ENCODE measurements at regions not wholly inside any gene's neighbourhood (a gene's known extent, or its start where the extent isn't known, plus 50 kb on each side); places are given as distances from the start of the nearest gene placed in this dataset.

DNA sequence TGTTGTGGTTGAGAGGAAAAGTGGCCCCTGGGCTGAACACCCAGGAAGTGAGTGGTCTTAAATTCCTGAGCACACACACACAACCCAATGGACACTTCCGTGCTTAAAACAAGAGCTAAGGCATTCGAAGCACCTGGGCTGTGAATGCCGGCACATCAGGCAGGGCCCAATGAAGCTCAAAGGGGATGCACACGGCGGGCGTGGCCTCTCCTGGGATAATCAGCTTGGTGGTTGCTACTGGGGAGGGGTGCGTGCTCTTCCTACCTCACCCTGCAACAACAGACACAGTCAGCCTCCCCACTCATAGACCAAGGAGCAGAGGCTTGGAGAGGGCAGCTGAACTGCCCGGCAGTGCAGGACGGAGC, 115.0 kb upstream of the TCERG1L start:
- no peak overlapping the region for H3K4me3 ChIP-seq (ENCODE audit: low read length)
- no peak overlapping the region for H3K27ac ChIP-seq (ENCODE audit: low read length)
- no peak overlapping the region for H3K9ac ChIP-seq (ENCODE audit: low read length)
- no peaks in the 10 kb centered on the region for H3K9me3 ChIP-seq (ENCODE audit: control insufficient read depth, low read depth, low read length)
- H3K4me1 ChIP-seq (ENCODE audit: control insufficient read depth, low read depth, low read length) = no peaks in the 10 kb centered on the region
- no peaks in the 10 kb centered on the region for H3K27me3 ChIP-seq (ENCODE audit: control insufficient read depth, insufficient read depth, low read length)
- no peaks in the 10 kb centered on the region for H3K36me3 ChIP-seq (ENCODE audit: control insufficient read depth, low read depth, low read length)

DNA sequence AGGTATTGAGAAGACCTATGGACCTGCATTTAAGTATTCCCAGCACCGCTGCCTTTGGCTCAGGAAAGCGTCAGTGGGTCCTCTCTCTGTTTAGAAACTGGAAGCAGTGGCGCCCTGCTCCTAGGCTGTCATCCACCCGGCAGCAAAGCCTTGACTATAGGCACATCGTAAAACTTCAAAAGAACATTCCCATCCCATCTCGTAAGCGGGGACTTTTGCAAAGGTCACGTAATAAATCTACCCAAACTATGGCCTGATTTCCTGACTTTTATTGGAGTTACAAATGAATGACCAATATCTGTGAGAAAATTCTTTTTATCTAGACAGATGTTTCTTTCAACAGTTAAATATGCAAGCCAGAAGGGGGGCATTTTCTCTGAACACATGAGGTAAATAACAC, 115.8 kb upstream of the TCERG1L start:
- Histone ChIP-seq H3K4me1 (ENCODE audit: control insufficient read depth, low read depth, low read length) (no peaks in the 10 kb centered on the region), H3K27me3 (ENCODE audit: control insufficient read depth, insufficient read depth, low read length) (no peaks in the 10 kb centered on the region), H3K27ac (ENCODE audit: low read length) (no peak overlapping the region), H3K9me3 (ENCODE audit: control insufficient read depth, low read depth, low read length) (no peaks in the 10 kb centered on the region), H3K4me3 (ENCODE audit: low read length) (no peak overlapping the region), H3K36me3 (ENCODE audit: control insufficient read depth, low read depth, low read length) (no peaks in the 10 kb centered on the region), H3K9ac (ENCODE audit: low read length) (no peak overlapping the region)

DNA sequence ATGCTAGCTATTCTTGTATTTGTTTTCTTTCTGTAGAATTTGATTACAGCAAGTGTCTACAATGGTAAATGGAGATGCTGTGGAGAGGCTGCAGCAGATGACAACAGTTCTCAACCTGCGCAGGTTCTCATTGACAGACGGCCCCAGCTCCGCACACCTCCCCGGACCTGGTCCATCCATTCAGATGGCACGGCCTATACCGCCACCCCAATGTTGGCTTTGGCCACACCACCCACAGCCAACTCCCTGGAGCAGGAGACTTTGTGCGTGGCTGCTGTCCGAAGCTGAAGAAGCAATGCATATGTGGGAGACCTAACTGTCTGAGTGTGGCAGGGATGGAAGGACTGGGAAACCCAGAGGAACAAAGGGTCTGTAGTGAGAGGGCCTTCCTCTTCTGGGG, 116.4 kb upstream of the TCERG1L start:
- no peak overlapping the region for H3K27ac ChIP-seq (ENCODE audit: low read length)
- H3K9me3 ChIP-seq (ENCODE audit: control insufficient read depth, low read depth, low read length) = no peaks in the 10 kb centered on the region
- H3K4me1 ChIP-seq (ENCODE audit: control insufficient read depth, low read depth, low read length) = no peaks in the 10 kb centered on the region
- H3K4me3 ChIP-seq (ENCODE audit: low read length) = no peak overlapping the region
- H3K9ac ChIP-seq (ENCODE audit: low read length) = no peak overlapping the region
- H3K27me3 ChIP-seq (ENCODE audit: control insufficient read depth, insufficient read depth, low read length) = no peaks in the 10 kb centered on the region
- H3K36me3 ChIP-seq (ENCODE audit: control insufficient read depth, low read depth, low read length) = no peaks in the 10 kb centered on the region

DNA sequence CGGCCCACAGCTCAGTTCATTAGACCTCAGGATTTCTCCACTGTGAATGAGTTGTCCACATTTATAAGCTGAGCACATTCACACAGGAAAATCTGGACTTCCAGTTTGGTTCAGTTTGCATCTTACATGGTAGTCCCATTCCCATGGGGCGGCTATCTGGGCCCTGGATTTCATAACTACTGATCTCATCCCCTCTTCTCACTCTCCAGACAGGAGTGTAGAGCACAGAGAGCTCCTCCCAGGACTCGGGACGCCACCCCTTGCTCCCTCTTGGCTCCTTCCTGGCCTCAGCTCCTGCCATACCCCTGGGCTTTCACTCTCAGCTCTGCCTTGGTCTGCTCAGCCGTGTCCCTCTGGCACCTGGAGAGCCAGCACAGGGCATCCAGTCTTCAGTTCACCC, 117.6 kb upstream of the TCERG1L start:
- H3K9me3 ChIP-seq (ENCODE audit: control insufficient read depth, low read depth, low read length) = no peaks in the 10 kb centered on the region

DNA sequence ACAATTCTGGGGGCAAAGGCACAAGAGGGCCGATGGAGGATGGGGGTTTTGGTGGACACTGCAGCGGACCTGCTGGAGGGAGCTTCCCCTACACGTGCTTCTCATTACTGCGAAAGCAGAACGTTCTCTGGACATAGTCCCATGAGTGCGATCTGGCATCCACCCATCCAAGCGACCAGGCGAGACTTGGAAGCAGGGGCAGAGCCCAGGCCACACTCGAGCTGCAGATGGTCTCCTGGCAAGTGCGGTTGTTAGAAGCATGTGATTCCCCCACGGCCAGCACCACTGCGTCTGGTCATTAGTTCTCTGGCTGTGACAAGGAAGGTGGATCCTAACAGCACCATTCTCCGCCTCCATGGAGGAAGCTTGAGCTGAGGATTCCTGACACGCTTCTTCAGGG, 118.4 kb upstream of the TCERG1L start:
- Histone ChIP-seq H3K4me3 (ENCODE audit: low read length) (no peak overlapping the region), H3K36me3 (ENCODE audit: control insufficient read depth, low read depth, low read length) (no peaks in the 10 kb centered on the region), H3K27ac (ENCODE audit: low read length) (no peak overlapping the region), H3K27me3 (ENCODE audit: control insufficient read depth, insufficient read depth, low read length) (no peaks in the 10 kb centered on the region), H3K4me1 (ENCODE audit: control insufficient read depth, low read depth, low read length) (no peaks in the 10 kb centered on the region), H3K9me3 (ENCODE audit: control insufficient read depth, low read depth, low read length) (no peaks in the 10 kb centered on the region), H3K9ac (ENCODE audit: low read length) (no peak overlapping the region)

More for the DNA sequence above, 117.6 kb upstream of the TCERG1L start:
- Histone ChIP-seq H3K9ac (ENCODE audit: low read length) (no peak overlapping the region), H3K36me3 (ENCODE audit: control insufficient read depth, low read depth, low read length) (no peaks in the 10 kb centered on the region), H3K4me3 (ENCODE audit: low read length) (no peak overlapping the region), H3K4me1 (ENCODE audit: control insufficient read depth, low read depth, low read length) (no peaks in the 10 kb centered on the region), H3K27me3 (ENCODE audit: control insufficient read depth, insufficient read depth, low read length) (no peaks in the 10 kb centered on the region), H3K27ac (ENCODE audit: low read length) (no peak overlapping the region)

DNA sequence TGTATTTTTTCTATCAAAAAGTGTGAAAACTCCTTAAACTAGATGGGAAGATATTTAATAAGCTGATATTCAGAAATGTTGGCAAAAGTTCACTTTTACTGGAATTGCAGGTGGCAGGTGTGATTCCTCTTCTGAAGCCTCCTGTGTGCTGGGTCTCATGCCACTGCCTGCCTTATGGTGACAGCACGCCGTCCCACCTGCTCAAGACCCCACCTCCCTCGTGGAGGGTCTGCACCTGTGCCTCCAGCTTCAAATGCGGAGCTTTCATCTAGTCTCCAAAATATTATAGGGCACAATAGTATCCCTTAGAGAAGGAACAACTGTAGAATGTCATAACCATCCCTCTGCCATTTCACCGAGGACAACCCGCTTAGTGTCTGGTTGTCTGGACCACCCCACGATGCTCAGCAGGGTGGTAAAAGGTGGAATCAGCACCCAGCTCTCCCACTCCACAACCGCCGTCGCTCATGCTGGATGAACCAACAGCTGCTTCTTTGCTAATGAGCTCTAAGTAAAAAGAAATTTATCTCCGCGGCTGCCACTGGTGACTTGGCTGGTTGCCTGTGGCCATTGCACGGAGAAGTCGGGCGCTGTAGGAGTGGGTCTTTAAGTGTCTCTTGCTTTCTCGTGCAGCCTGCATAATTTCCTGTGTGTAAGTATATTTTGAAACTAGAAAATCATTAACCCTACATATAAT, 119.3 kb upstream of the TCERG1L start:
- H3K27me3 ChIP-seq (ENCODE audit: control insufficient read depth, insufficient read depth, low read length) = no peaks in the 10 kb centered on the region
- no peak overlapping the region for H3K27ac ChIP-seq (ENCODE audit: low read length)

DNA sequence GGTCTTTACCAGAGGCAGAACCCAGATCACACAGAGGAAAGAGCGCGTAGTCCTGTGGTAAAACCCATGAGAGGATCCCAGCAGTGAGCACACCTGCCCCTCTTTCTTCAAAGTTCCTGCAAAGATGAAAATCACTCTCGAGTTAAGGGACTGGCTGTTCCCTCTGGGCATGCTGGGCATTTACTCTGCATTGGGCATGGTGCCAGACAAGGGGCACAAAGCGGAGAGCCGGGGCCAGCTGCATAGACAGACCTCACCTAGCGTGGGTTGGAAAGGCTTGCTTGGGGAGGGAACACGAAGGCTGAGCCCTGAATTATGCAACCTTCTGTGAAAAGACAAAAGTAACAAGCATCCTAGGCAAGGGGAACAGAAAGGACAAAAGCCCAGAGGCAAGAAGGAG, 120.0 kb upstream of the TCERG1L start:
- Histone ChIP-seq H3K4me3 (ENCODE audit: low read length) (no peak overlapping the region), H3K27ac (ENCODE audit: low read length) (no peak overlapping the region), H3K9me3 (ENCODE audit: control insufficient read depth, low read depth, low read length) (no peaks in the 10 kb centered on the region), H3K36me3 (ENCODE audit: control insufficient read depth, low read depth, low read length) (no peaks in the 10 kb centered on the region), H3K27me3 (ENCODE audit: control insufficient read depth, insufficient read depth, low read length) (no peaks in the 10 kb centered on the region), H3K4me1 (ENCODE audit: control insufficient read depth, low read depth, low read length) (no peaks in the 10 kb centered on the region), H3K9ac (ENCODE audit: low read length) (no peak overlapping the region)

More for the DNA sequence above, 119.3 kb upstream of the TCERG1L start:
- no peak overlapping the region for H3K9ac ChIP-seq (ENCODE audit: low read length)
- H3K9me3 ChIP-seq (ENCODE audit: control insufficient read depth, low read depth, low read length) = no peaks in the 10 kb centered on the region
- no peak overlapping the region for H3K4me3 ChIP-seq (ENCODE audit: low read length)
- H3K36me3 ChIP-seq (ENCODE audit: control insufficient read depth, low read depth, low read length) = no peaks in the 10 kb centered on the region
- H3K4me1 ChIP-seq (ENCODE audit: control insufficient read depth, low read depth, low read length) = no peaks in the 10 kb centered on the region

DNA sequence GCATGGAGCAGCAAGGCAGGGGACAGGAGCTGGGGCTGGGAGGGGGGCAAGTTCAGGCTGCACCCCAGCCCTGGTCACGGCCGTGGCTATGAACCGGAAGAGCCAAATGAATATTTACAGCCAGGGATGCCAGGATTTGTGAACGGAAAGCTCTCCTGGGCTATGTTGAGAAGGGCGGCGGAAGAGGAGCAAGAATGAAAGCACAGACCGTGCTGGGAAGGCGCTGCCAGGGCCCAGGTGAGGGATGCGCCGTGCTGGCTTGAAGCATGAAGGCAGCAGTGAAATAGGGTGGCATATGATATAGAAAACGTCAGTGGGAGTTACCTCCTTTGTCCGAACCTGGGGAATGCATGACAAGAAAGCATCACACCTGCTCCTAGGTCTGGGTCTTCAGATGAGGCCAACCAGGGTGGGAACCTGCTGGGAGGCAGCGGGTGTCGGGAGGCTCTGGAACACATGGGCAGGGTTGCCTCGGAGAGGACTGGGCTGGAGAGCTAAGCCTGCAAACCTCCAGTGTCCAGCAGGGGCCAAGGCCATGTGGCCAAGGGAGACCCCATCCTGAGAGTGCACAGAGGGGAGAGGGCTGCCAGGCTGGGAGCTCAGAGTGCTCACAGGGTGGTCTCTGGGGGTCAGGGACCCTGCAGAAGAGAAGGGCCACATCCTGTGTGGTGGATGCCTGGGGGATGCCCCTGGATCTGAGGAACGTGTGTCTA, 120.6 kb upstream of the TCERG1L start:
- Histone ChIP-seq H3K27me3 (ENCODE audit: control insufficient read depth, insufficient read depth, low read length) (no peaks in the 10 kb centered on the region), H3K27ac (ENCODE audit: low read length) (no peak overlapping the region), H3K4me1 (ENCODE audit: control insufficient read depth, low read depth, low read length) (no peaks in the 10 kb centered on the region), H3K36me3 (ENCODE audit: control insufficient read depth, low read depth, low read length) (no peaks in the 10 kb centered on the region), H3K9ac (ENCODE audit: low read length) (no peak overlapping the region), H3K4me3 (ENCODE audit: low read length) (no peak overlapping the region), H3K9me3 (ENCODE audit: control insufficient read depth, low read depth, low read length) (no peaks in the 10 kb centered on the region)

DNA sequence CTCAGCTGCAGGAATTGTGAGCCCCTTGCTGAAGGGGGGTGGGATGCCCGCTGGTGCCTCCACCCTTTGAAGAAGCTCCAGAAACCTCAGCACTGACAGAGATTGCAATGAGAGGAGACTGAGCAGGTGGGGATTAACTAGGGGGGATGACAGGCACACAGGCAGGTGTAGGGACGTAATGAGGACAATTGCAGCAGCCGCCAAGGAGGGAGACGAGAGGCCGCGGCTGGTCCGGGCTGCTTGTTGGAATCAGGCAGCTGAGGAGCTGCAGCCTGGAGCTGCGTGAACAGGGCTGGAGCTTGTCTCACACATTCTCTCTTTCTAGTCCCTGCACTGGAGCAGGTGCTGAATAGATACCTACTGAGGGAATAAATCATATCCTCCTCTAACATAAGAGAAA, 122.0 kb upstream of the TCERG1L start:
- Histone ChIP-seq H3K4me3 (ENCODE audit: low read length) (no peak overlapping the region), H3K9ac (ENCODE audit: low read length) (no peak overlapping the region), H3K9me3 (ENCODE audit: control insufficient read depth, low read depth, low read length) (no peaks in the 10 kb centered on the region), H3K36me3 (ENCODE audit: control insufficient read depth, low read depth, low read length) (no peaks in the 10 kb centered on the region), H3K4me1 (ENCODE audit: control insufficient read depth, low read depth, low read length) (no peaks in the 10 kb centered on the region), H3K27ac (ENCODE audit: low read length) (no peak overlapping the region), H3K27me3 (ENCODE audit: control insufficient read depth, insufficient read depth, low read length) (no peaks in the 10 kb centered on the region)

DNA sequence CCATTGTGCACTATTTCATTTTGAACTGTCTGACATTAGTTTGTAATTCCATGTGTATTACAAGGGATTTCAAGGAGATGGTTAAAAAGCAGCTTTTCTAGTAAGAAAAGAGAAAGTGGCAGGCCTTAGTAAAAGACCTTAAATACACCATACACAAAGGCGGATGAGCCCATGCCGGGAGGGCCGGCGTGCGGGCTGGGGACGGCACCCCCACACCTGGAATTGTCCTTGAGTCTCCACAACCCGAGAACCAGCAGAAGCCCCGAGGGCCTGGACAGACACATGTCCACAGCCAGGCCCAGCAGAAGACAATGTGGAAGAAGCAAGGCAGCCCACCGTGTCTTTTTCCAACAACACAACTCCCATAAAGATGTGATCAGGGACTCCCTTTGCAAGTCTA, 123.7 kb upstream of the TCERG1L start:
- Histone ChIP-seq H3K4me1 (ENCODE audit: control insufficient read depth, low read depth, low read length) (no peaks in the 10 kb centered on the region), H3K4me3 (ENCODE audit: low read length) (no peak overlapping the region), H3K9me3 (ENCODE audit: control insufficient read depth, low read depth, low read length) (no peaks in the 10 kb centered on the region), H3K36me3 (ENCODE audit: control insufficient read depth, low read depth, low read length) (no peaks in the 10 kb centered on the region), H3K27me3 (ENCODE audit: control insufficient read depth, insufficient read depth, low read length) (no peaks in the 10 kb centered on the region), H3K27ac (ENCODE audit: low read length) (no peak overlapping the region), H3K9ac (ENCODE audit: low read length) (no peak overlapping the region)

DNA sequence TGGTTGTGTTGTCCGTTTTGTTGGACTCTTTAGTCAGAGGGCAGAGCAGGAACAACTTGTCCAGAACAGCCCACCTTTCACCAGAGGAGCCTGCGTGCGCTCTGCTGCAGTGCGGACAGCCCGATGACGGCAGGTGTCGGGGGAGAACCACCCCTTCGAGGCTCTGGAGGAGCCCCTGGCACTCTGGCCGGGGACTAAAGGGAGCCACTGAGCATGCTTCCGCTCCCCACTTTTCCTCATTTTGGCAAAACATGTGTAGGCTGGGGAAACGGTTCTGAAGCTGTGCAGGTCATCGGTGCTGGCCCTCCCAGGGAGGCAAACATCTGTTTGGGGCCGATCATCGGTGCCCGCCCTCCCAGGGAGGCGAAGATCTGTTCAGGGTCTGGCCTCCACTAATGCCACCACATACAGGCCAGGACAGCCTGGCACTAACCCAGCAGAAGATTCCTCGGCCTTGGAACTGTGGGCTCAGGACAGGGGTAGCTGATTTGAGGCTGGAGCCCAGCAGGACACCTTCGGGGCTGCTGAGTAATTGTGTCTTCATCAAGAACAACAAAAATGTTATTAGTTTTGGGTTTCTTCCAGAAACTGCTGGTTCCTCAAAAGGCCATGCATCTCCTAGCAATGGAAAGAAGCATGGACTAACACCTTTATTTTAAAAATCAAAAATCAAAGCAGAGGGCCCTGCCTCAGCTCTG, 124.4 kb upstream of the TCERG1L start:
- no peaks in the 10 kb centered on the region for H3K9me3 ChIP-seq (ENCODE audit: control insufficient read depth, low read depth, low read length)
- no peaks in the 10 kb centered on the region for H3K36me3 ChIP-seq (ENCODE audit: control insufficient read depth, low read depth, low read length)
- no peaks in the 10 kb centered on the region for H3K4me1 ChIP-seq (ENCODE audit: control insufficient read depth, low read depth, low read length)
- H3K27me3 ChIP-seq (ENCODE audit: control insufficient read depth, insufficient read depth, low read length) = no peaks in the 10 kb centered on the region
- H3K9ac ChIP-seq (ENCODE audit: low read length) = no peak overlapping the region
- H3K27ac ChIP-seq (ENCODE audit: low read length) = no peak overlapping the region
- H3K4me3 ChIP-seq (ENCODE audit: low read length) = no peak overlapping the region

Measured in iPS-18a (cell line).